GM12865 (cell line): ENCODE measurements at regions not wholly inside any gene's neighbourhood (a gene's known extent, or its start where the extent isn't known, plus 50 kb on each side); places are given as distances from the start of the nearest gene placed in this dataset.

Experiments
- DNase-seq: peaks from one replicate; pipeline ENCODE4 v3.0.0; 2010; ENCODE audit warnings: low read depth
- H3K4me3 ChIP-seq: 2 replicates; pipeline ENCODE4 v1.5.1; 2011; ENCODE audit warnings: mild to moderate bottlenecking, low read depth, low read length, control low read depth
- CTCF ChIP-seq: IDR thresholded peaks from 2 replicates; pipeline ENCODE4 v1.5.1; 2011; ENCODE audit warnings: low read length, control low read depth, low read depth, inconsistent platforms; ENCODE audit not compliant: insufficient read depth; ENCODE audit errors: missing control alignments

- no peak for DNase-seq
- no peak for TF ChIP-seq CTCF
- H3K4me3 ChIP-seq: no peak overlapping the region
These were observed 997.1 kb downstream of the EFNB2 start for GRCh38 chr13:105538346-105538745.

- no peak for DNase-seq
- H3K4me3 ChIP-seq: no peak overlapping the region
- TF ChIP-seq CTCF: no peak
These were observed 998.3 kb downstream of the EFNB2 start for GRCh38 chr13:105537113-105537512.

GRCh38 chr13:105530468-105530867 lies 1005.0 kb downstream of the EFNB2 start:
- TF ChIP-seq CTCF: no peak
- no peak for DNase-seq
- H3K4me3 ChIP-seq: no peak overlapping the region

- DNase-seq: no peak
- H3K4me3 ChIP-seq: no peak overlapping the region
- TF ChIP-seq CTCF: no peak
These were observed 1008.3 kb downstream of the EFNB2 start for GRCh38 chr13:105527127-105527526.

GRCh38 chr13:105519771-105520170 lies 1015.7 kb downstream of the EFNB2 start:
- no peak for DNase-seq
- no peak overlapping the region for H3K4me3 ChIP-seq
- no peak for TF ChIP-seq CTCF

- H3K4me3 ChIP-seq: no peak overlapping the region
- no peak for DNase-seq
- TF ChIP-seq CTCF: no peak
These were observed 1017.4 kb downstream of the EFNB2 start for GRCh38 chr13:105518086-105518485.

- no peak for DNase-seq
- TF ChIP-seq CTCF: no peak
- no peak overlapping the region for H3K4me3 ChIP-seq
These were observed 1021.1 kb downstream of the EFNB2 start for GRCh38 chr13:105514401-105514800.
